ENCODE measurements at regions not wholly inside any gene's neighbourhood (a gene's known extent, or its start where the extent isn't known, plus 50 kb on each side); places are given as distances from the start of the nearest gene placed in this dataset.

DNA sequence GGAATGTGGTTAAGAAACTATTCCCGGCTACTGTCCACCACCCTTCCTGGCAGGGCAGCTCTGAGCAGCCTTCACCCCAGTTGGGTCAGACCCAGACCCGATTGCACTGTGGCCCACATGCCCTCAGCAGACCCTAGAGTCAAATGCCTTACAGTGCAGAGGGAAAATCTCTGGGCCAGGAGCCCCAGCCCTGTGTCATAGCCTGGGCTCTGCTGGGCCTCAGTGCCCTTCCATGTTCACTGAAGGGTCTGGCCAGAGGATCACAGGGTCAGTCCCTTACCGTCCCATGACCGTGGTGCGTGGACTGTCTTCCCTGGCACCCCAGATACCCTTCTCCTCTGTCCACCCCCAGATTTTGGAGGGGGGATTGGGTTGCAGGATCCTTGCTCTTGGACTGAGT lies 73.5 kb upstream of the COL5A1 start:
- no peak for TF ChIP-seq TAF1 (IDR thresholded peaks at IDR 0.05; ENCODE audit: borderline replicate concordance, insufficient read depth, low read length)

DNA sequence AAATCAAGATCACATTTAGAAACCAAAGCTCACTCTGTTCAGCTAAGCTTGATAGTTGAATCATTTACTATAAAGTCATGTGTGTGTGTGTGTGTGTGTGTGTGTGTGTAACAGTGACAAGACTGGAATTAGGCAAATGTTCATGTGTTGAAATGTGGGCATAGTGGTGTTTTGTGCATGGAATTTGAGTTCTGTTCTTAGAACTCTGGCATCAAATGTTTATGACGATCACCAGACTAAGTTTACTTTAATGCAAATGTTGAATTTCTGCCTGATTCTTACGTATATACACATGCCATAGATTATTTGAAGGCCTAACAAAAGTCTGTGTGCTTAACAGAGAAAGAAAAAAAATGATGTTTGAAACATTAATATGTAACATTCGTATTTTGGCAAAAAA lies 72.8 kb upstream of the COL5A1 start:
- TF ChIP-seq SIN3A (IDR thresholded peaks at IDR 0.05; ENCODE audit: borderline replicate concordance, insufficient read depth, low read length) = no peak

DNA sequence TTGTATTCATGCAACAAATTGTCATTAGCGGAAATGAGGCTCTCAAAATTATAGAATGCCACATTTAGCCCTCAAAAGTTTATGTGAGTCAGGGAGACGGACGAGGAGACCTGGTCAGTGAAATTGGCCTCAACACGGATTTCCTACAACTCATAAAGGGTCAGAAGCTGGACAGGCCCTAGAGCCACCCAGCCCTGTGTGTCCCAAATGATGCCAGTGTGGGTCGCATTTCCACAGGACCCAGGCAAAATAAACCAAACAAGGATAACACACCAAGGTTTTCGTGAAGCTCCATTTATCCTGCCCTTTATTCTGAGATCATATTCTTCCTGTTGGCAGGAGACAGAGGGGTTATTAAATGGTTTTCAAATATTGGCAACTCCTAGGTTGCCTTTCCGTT lies 72.0 kb upstream of the COL5A1 start:
- no peak for TF ChIP-seq SIN3A (IDR thresholded peaks at IDR 0.05; ENCODE audit: borderline replicate concordance, insufficient read depth, low read length)
- no peak for TF ChIP-seq FOXP2 (optimal IDR thresholded peaks at IDR 0.05; ENCODE audit: borderline replicate concordance, extremely low read depth, extremely low read length, insufficient read depth)
- TF ChIP-seq, protein P1, sequence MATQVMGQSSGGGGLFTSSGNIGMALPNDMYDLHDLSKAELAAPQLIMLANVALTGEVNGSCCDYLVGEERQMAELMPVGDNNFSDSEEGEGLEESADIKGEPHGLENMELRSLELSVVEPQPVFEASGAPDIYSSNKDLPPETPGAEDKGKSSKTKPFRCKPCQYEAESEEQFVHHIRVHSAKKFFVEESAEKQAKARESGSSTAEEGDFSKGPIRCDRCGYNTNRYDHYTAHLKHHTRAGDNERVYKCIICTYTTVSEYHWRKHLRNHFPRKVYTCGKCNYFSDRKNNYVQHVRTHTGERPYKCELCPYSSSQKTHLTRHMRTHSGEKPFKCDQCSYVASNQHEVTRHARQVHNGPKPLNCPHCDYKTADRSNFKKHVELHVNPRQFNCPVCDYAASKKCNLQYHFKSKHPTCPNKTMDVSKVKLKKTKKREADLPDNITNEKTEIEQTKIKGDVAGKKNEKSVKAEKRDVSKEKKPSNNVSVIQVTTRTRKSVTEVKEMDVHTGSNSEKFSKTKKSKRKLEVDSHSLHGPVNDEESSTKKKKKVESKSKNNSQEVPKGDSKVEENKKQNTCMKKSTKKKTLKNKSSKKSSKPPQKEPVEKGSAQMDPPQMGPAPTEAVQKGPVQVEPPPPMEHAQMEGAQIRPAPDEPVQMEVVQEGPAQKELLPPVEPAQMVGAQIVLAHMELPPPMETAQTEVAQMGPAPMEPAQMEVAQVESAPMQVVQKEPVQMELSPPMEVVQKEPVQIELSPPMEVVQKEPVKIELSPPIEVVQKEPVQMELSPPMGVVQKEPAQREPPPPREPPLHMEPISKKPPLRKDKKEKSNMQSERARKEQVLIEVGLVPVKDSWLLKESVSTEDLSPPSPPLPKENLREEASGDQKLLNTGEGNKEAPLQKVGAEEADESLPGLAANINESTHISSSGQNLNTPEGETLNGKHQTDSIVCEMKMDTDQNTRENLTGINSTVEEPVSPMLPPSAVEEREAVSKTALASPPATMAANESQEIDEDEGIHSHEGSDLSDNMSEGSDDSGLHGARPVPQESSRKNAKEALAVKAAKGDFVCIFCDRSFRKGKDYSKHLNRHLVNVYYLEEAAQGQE (IDR thresholded peaks at IDR 0.05; ENCODE audit: insufficient read depth in 1 of 2, low read depth in 2 of 2, low read length in 2 of 2) = no peak
- no peak for TF ChIP-seq TAF1 (IDR thresholded peaks at IDR 0.05; ENCODE audit: borderline replicate concordance, insufficient read depth, low read length)
- TF ChIP-seq POLR2AphosphoS5 (IDR thresholded peaks at IDR 0.05; ENCODE audit: low read depth, low read length) = no peak

DNA sequence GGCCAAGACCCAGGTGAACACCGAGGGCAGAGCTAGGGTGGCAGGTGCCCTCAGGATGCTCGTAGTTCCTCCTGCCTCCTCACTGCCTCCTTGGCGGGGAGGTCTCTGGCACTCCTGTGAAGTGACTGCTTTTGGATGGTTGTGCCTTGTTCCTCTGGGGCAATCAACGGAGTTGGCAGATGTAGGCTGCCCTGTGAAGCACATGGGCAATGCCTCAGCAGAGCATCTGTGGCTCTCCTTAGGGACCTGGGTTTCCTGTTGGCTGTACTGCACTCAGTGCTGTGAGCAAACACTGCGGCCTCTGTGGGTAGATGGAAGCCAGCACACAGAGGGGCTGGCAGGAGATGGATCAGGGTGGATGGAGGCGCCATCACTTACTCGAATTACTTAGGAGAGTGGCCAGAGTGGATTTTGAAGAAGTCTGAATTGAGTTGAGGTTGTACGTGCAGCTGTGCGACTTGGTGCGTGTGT lies 71.4 kb upstream of the COL5A1 start:
- TF ChIP-seq POLR2AphosphoS5 (IDR thresholded peaks at IDR 0.05; ENCODE audit: low read depth, low read length) (no peak), SIN3A (IDR thresholded peaks at IDR 0.05; ENCODE audit: borderline replicate concordance, insufficient read depth, low read length) (no peak), FOXP2 (optimal IDR thresholded peaks at IDR 0.05; ENCODE audit: borderline replicate concordance, extremely low read depth, extremely low read length, insufficient read depth) (no peak), TAF1 (IDR thresholded peaks at IDR 0.05; ENCODE audit: borderline replicate concordance, insufficient read depth, low read length) (no peak)
- TF ChIP-seq, protein P1 (IDR thresholded peaks at IDR 0.05; ENCODE audit: insufficient read depth in 1 of 2, low read depth in 2 of 2, low read length in 2 of 2) = no peak

DNA sequence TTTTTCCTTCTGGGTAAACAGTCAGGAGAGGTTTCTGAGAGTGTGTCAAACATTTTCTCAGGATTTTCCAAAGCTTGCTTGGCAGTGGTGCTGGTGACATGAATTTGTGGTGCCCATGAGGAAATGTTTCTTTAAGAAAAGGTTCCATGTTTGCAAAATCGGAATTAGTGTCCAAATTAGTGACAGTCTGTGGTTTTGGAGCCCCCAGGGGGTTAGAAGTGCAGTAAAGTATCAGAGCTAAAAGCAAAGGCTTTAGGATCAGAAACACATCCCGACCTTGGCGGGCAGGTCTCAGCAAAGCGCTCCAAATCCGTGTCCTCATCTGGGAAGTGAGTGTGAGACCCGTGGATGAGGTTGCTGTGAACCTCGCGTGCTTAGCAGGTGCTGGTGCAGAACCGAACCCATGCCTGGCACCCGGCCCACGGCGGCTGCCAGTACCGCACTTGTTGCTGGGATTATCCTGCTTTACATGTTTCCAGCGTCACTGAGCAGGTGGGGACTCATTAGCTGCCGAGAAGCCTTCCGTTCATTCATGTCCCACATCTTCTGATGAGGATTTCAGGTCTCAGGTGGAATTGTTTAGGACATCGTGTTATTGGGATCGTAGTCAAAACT lies 70.8 kb upstream of the COL5A1 start:
- no peak for TF ChIP-seq POLR2AphosphoS5 (IDR thresholded peaks at IDR 0.05; ENCODE audit: low read depth, low read length)

DNA sequence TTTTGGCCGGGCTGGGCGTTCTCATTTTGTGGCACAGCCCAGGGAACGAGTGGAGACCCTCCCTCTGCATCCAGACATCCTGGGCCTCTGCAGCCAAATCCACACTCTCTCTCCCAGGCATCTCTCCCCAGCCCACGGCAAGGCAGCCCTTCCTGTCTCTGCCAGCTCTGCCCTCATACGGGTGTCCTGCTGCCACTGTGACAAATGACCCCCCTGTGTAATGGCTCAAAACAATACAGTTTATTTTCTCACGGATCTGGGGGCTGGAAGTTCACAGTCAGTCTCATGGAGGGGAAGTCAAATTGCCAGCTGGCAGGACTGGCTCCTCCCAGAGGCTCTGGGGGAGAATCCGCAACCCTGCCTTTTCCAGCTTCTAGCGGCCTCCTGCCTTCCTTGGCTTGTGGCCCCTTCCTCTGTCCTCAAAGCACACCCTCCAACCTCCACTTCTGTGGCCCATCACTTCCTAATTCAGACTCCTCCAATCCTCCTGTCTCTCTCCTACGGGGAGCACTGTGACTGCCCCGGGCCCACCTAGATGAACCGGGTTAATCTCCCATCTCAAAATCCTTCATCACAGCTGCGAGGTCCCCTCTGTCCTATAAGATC lies 70.2 kb upstream of the COL5A1 start:
- TF ChIP-seq, protein P1 (IDR thresholded peaks at IDR 0.05; ENCODE audit: insufficient read depth in 1 of 2, low read depth in 2 of 2, low read length in 2 of 2) = no peak
- no peak for TF ChIP-seq SIN3A (IDR thresholded peaks at IDR 0.05; ENCODE audit: borderline replicate concordance, insufficient read depth, low read length)
- no peak for TF ChIP-seq FOXP2 (optimal IDR thresholded peaks at IDR 0.05; ENCODE audit: borderline replicate concordance, extremely low read depth, extremely low read length, insufficient read depth)
- TF ChIP-seq TAF1 (IDR thresholded peaks at IDR 0.05; ENCODE audit: borderline replicate concordance, insufficient read depth, low read length) = no peak
- TF ChIP-seq POLR2AphosphoS5 (IDR thresholded peaks at IDR 0.05; ENCODE audit: low read depth, low read length) = no peak

Data from PFSK-1 (cell line).